Esophagus squamous epithelium (tissue), 5 donors: ENCODE measurements at regions not wholly inside any gene's neighbourhood (a gene's known extent, or its start where the extent isn't known, plus 50 kb on each side); places are given as distances from the start of the nearest gene placed in this dataset.

Experiments used
- DNase-seq: peaks from one replicate; lab custom pipeline; 2025; lab: John Stamatoyannopoulos, UW
- H3K27ac ChIP-seq, 4 donors: fragments of 200-600 bp; sonication (generic); one replicate each; pipeline ENCODE4 v1.5.1; 2016 to 2019; ENCODE audit warnings: mild to moderate bottlenecking in 1 of 4
- H3K27me3 ChIP-seq, 4 donors: fragments of 200-600 bp; sonication (generic); 1 replicate in 3 of 4; 2 replicates in 1 of 4; pipeline versions ENCODE4 v1.5.1 to v1.6.0; 2017 to 2021; ENCODE audit warnings: antibody characterized with exemption in 1 of 4
- H3K36me3 ChIP-seq, 3 donors: fragments of 200-600 bp; sonication (generic); one replicate each; pipeline ENCODE4 v1.5.1; 2016 to 2019
- H3K4me1 ChIP-seq, 3 donors: fragments of 200-600 bp; sonication (generic); one replicate each; pipeline ENCODE4 v1.5.1; 2017 to 2019
- H3K4me3 ChIP-seq, 4 donors: fragments of 200-600 bp; sonication (generic); 1 replicate in 3 of 4; 2 replicates in 1 of 4; pipeline ENCODE4 v1.5.1; 2016 to 2019; ENCODE audit warnings: mild to moderate bottlenecking in 2 of 4, moderate library complexity in 1 of 4
- H3K9me3 ChIP-seq, 3 donors: fragments of 200-600 bp; sonication (generic); one replicate each; pipeline ENCODE4 v1.5.1; 2016 to 2019
- POLR2A ChIP-seq, 4 donors: fragments of 450-650 bp; IDR thresholded peaks; one replicate each; pipeline ENCODE4 v1.6.1; 2017; ENCODE audit warnings: antibody characterized with exemption in 4 of 4, mild to moderate bottlenecking in 4 of 4, moderate library complexity in 3 of 4
- WGBS, 2 donors: methylation state at CpG; one replicate each; pipeline ENCODE4 v1.1.5; 2018; 5-methylcytosine and 5-hydroxymethylcytosine counted together
- intact Hi-C: fragments of 100-400 bp; cut with DNase I; formaldehyde crosslinking; loops from one replicate; pipeline ENCODE4 v1.15.0; 2022
- TF ChIP-seq, protein P1 (sequence below), 6 experiments: fragments of 450-650 bp in 4 of 6; fragments of 200-600 bp in 2 of 6; sonication (generic) in 2 of 6; IDR thresholded peaks; one replicate each; pipeline ENCODE4 v1.5.1; 2016 to 2019; ENCODE audit warnings: antibody characterized with exemption in 6 of 6, mild to moderate bottlenecking in 4 of 6, moderate library complexity in 4 of 6
- donor health status: DM: yes; HTN: yes; CAD: no.

DNA sequence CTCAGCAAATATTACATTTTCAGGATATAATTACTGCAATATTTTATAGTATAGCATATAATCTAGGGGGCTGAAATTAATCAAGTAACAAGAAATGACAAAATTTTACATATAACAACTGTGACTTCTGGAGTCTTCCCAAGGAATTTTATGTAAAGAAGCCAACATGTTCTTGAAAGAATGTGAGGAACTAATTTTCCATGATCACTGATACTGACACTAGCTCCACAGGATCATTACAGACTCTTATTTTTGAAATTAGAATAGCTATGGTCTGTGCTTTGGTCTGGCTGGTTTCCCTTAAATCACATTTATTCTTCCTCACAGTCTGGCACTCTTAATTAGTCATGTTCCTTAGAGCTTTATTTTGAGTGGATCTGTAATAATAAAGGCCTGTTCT is 267.7 kb upstream of the SEMA3A start:
- Histone ChIP-seq H3K4me1 (no peaks in the 10 kb centered on the region), H3K36me3 (no peaks in the 10 kb centered on the region), H3K4me3 (no peak overlapping the region), H3K9me3 (no peaks in the 10 kb centered on the region), H3K27me3 (no peaks in the 10 kb centered on the region), H3K27ac (no peak overlapping the region)
- TF ChIP-seq POLR2A (IDR thresholded peaks at IDR 0.05) = no peak
- TF ChIP-seq, protein P1, sequence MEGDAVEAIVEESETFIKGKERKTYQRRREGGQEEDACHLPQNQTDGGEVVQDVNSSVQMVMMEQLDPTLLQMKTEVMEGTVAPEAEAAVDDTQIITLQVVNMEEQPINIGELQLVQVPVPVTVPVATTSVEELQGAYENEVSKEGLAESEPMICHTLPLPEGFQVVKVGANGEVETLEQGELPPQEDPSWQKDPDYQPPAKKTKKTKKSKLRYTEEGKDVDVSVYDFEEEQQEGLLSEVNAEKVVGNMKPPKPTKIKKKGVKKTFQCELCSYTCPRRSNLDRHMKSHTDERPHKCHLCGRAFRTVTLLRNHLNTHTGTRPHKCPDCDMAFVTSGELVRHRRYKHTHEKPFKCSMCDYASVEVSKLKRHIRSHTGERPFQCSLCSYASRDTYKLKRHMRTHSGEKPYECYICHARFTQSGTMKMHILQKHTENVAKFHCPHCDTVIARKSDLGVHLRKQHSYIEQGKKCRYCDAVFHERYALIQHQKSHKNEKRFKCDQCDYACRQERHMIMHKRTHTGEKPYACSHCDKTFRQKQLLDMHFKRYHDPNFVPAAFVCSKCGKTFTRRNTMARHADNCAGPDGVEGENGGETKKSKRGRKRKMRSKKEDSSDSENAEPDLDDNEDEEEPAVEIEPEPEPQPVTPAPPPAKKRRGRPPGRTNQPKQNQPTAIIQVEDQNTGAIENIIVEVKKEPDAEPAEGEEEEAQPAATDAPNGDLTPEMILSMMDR (IDR thresholded peaks at IDR 0.05) = no peak
- intact Hi-C loops = no loop called here
- no peak for DNase-seq

DNA sequence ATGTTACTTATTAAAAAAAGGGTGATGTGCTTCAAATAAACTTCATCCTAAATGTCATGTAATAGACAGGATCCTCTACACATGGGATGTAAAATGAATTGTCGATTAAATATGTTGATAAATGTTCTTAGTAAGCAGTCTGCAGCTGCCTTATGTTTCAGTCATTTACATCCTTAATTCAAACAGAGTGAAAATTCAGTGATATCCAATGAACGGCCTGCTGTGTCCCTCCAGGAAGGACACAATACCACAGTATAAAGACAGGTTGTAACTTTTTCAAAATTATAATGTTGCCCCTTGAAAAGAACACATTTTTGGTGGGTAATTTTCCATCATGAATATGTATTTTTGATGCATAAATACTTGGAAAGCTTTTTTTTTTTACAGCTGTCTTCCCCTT is 266.5 kb upstream of the SEMA3A start:
- 58 to 74% methylated on average over 2 of the region's 2 CpGs for WGBS, 2 donors
- TF ChIP-seq, protein P1 (IDR thresholded peaks at IDR 0.05) = no peak
- TF ChIP-seq POLR2A (IDR thresholded peaks at IDR 0.05) = no peak
- intact Hi-C loops = no loop called here

DNA sequence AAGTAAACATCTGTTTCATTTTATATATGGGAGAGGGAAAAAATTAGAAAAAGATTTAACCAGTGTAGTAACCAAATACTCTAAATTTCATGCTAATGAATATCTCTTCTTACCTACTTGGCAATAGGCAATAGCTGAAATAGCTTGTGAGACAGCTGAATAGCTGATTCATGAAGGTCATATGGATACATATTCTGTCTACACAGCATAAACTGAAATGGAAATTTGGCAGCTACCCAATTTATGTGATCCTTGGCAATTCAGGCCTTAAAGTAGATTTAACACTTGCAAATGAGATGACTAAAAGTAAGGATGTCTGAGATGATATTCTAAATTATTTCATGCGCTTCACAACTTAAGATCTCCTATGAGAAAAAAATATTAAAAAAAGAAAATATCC is 261.2 kb upstream of the SEMA3A start:
- intact Hi-C loops = no loop called here
- H3K4me3 ChIP-seq = no peak overlapping the region
- TF ChIP-seq POLR2A (IDR thresholded peaks at IDR 0.05) = no peak
- TF ChIP-seq, protein P1 (IDR thresholded peaks at IDR 0.05) = no peak
- H3K27me3 ChIP-seq = no peaks in the 10 kb centered on the region
- H3K4me1 ChIP-seq = no peaks in the 10 kb centered on the region
- no peak overlapping the region for H3K27ac ChIP-seq
- DNase-seq = no peak
- no peaks in the 10 kb centered on the region for H3K9me3 ChIP-seq
- 96 to 100% methylated on average over 1 of the region's 1 CpG for WGBS, 2 donors
- H3K36me3 ChIP-seq = no peaks in the 10 kb centered on the region

More for the DNA sequence above, 266.5 kb upstream of the SEMA3A start:
- DNase-seq = no peak
- H3K27me3 ChIP-seq = no peaks in the 10 kb centered on the region
- H3K4me1 ChIP-seq = no peaks in the 10 kb centered on the region
- H3K9me3 ChIP-seq = no peaks in the 10 kb centered on the region
- H3K36me3 ChIP-seq = no peaks in the 10 kb centered on the region
- no peak overlapping the region for H3K4me3 ChIP-seq
- no peak overlapping the region for H3K27ac ChIP-seq

- DNase-seq = no peak
- H3K36me3 ChIP-seq = no peaks in the 10 kb centered on the region
- no peak for TF ChIP-seq POLR2A (IDR thresholded peaks at IDR 0.05)
- TF ChIP-seq, protein P1 (IDR thresholded peaks at IDR 0.05) = no peak
- intact Hi-C loops = no loop called here
- no peak overlapping the region for H3K27ac ChIP-seq
- H3K4me1 ChIP-seq = no peaks in the 10 kb centered on the region
- no peak overlapping the region for H3K4me3 ChIP-seq
- H3K9me3 ChIP-seq = no peaks in the 10 kb centered on the region
- no peaks in the 10 kb centered on the region for H3K27me3 ChIP-seq
Measured at GRCh38 chr7:84454174-84454959, 259.8 kb upstream of the SEMA3A start.

DNA sequence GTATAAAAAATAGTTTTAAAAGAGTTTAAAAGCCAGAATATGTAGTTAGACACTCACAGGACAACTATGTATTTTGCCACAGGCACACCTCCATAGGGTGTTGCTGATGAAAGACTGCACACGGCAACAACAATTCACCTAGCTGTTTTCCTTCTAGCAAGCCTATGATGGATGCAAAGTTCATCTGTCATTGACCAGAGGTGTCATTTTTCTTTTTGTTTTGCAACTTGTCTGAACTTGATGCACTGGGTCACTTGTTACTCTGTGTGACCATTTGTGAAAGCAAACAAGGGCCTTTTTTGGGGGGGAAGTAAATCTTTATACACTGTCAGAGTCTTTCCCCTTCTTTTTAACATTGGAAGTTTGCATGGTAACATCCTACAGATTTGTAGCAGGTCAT is 258.0 kb upstream of the SEMA3A start:
- no peak for DNase-seq
- no peak overlapping the region for H3K4me3 ChIP-seq
- no peaks in the 10 kb centered on the region for H3K9me3 ChIP-seq
- intact Hi-C loops = no loop called here
- 50 to 57% methylated on average over 1 of the region's 1 CpG for WGBS, 2 donors
- no peaks in the 10 kb centered on the region for H3K27me3 ChIP-seq
- no peaks in the 10 kb centered on the region for H3K36me3 ChIP-seq
- TF ChIP-seq POLR2A (IDR thresholded peaks at IDR 0.05) = no peak
- TF ChIP-seq, protein P1 (IDR thresholded peaks at IDR 0.05) = no peak
- H3K27ac ChIP-seq = no peak overlapping the region
- H3K4me1 ChIP-seq = no peaks in the 10 kb centered on the region
